A549 (cell line): ENCODE measurements at regions not wholly inside any gene's neighbourhood (a gene's known extent, or its start where the extent isn't known, plus 50 kb on each side); places are given as distances from the start of the nearest gene placed in this dataset.

Experiments used
- ATAC-seq, 2 experiments: fragments of 200-7000 bp in 1 of 2; fragments of >200 bp in 1 of 2; cut with Nextera tagmentation in 1 of 2; cut with Tn5 transposase in 1 of 2; 3 replicates each; pipeline versions ENCODE4 v1.8.0 to v1.9.1; 2018 to 2020; ENCODE audit warnings: mild to moderate bottlenecking in 1 of 2, moderate library complexity in 1 of 2
- CTCF ChIA-PET: fragments of 300-600 bp; sonication (Branson Sonifier 250); formaldehyde crosslinking; extraction: SDS; loops from one replicate; lab custom pipeline; 2021; ENCODE audit warnings: antibody characterized with exemption, inconsistent platforms; lab: Yijun Ruan, JAX
- POLR2A ChIA-PET: fragments of 350-600 bp; formaldehyde crosslinking; extraction: SDS; loops from one replicate; lab custom pipeline; 2021; ENCODE audit warnings: antibody characterized with exemption, inconsistent platforms; lab: Yijun Ruan, JAX
- DNase-seq, 2 experiments: peaks; one replicate each; pipeline versions ENCODE4 v3.0.0 to v3.0.0-alpha.2; 2011 to 2016; ENCODE audit warnings: low read depth in 1 of 2, low spot score in 1 of 2
- FAIRE-seq: peaks from 2 replicates; lab custom pipeline; 2011; peaks lifted over from hg19 to GRCh38; lab: Jason Lieb, UNC
- H3K27ac ChIP-seq, 2 experiments: fragments of >200 bp; sonication (Bioruptor Twin); formaldehyde crosslinking; 3 replicates each; pipeline ENCODE4 v1.5.1; 2016 to 2017
- H3K4me1 ChIP-seq: fragments of >200 bp; sonication (Bioruptor Twin); formaldehyde crosslinking; 3 replicates; pipeline ENCODE4 v1.6.1; 2016
- H3K4me2 ChIP-seq: fragments of >200 bp; sonication (Bioruptor Twin); formaldehyde crosslinking; 3 replicates; pipeline ENCODE4 v1.6.1; 2016
- H3K4me3 ChIP-seq: fragments of >200 bp; sonication (Bioruptor Twin); formaldehyde crosslinking; 3 replicates; pipeline ENCODE4 v1.5.1; 2016
- H3K9me3 ChIP-seq: fragments of >200 bp; sonication (Bioruptor Twin); formaldehyde crosslinking; 3 replicates; pipeline ENCODE4 v1.6.1; 2016
- BHLHE40 ChIP-seq: IDR thresholded peaks from 2 replicates; pipeline ENCODE4 v1.6.1; 2012; ENCODE audit warnings: low read depth, low read length, inconsistent platforms
- CEBPB ChIP-seq, 2 experiments: fragments of >200 bp in 1 of 2; sonication (Bioruptor Twin) in 1 of 2; formaldehyde crosslinking in 1 of 2; IDR thresholded peaks; 2 replicates each; pipeline ENCODE4 v1.6.1; 2012 to 2016
- CTCF ChIP-seq: fragments of >200 bp; sonication (Bioruptor Twin); formaldehyde crosslinking; IDR thresholded peaks from 3 replicates; pipeline ENCODE4 v1.5.1; 2016
- EHMT2 ChIP-seq: fragments of 200-600 bp; sonication (generic); IDR thresholded peaks from 2 replicates; pipeline ENCODE4 v1.6.1; 2016; ENCODE audit warnings: antibody characterized with exemption, low read depth, mild to moderate bottlenecking, moderate library complexity
- FOSB ChIP-seq: fragments of 250-450 bp; sonication (Bioruptor Pico); IDR thresholded peaks from 2 replicates; pipeline ENCODE4 v1.5.0; 2020; ENCODE audit warnings: mild to moderate bottlenecking, moderate library complexity
- FOSL2 ChIP-seq, 2 experiments: fragments of 450-650 bp in 1 of 2; fragments of >200 bp in 1 of 2; sonication (Bioruptor Twin) in 1 of 2; formaldehyde crosslinking; IDR thresholded peaks; 2 replicates each; pipeline versions ENCODE4 v1.5.0 to v1.6.1; 2016 to 2020; ENCODE audit warnings: mild to moderate bottlenecking in 1 of 2, moderate library complexity in 1 of 2
- FOXS1 ChIP-seq: fragments of 250-450 bp; sonication (Bioruptor Pico); IDR thresholded peaks from 2 replicates; pipeline ENCODE4 v1.5.0; 2020; ENCODE audit warnings: mild to moderate bottlenecking, moderate library complexity
- GATA3 ChIP-seq: IDR thresholded peaks from 2 replicates; pipeline ENCODE4 v1.6.1; 2012; ENCODE audit warnings: borderline replicate concordance
- HDAC2 ChIP-seq: fragments of 200-600 bp; sonication (generic); IDR thresholded peaks from 2 replicates; pipeline ENCODE4 v1.6.1; 2016
- HMGXB4 ChIP-seq: fragments of 250-450 bp; sonication (Bioruptor Pico); IDR thresholded peaks from 2 replicates; pipeline ENCODE4 v1.5.0; 2021; ENCODE audit warnings: mild to moderate bottlenecking, moderate library complexity, borderline replicate concordance
- KDM5A ChIP-seq: fragments of 200-600 bp; sonication (generic); IDR thresholded peaks from 2 replicates; pipeline ENCODE4 v1.6.1; 2016; ENCODE audit warnings: antibody characterized with exemption, mild to moderate bottlenecking
- MAFK ChIP-seq: fragments of 450-650 bp; IDR thresholded peaks from 2 replicates; pipeline ENCODE4 v1.6.1; 2014; ENCODE audit not compliant: partially characterized antibody
- MYC ChIP-seq: IDR thresholded peaks from 2 replicates; pipeline ENCODE4 v1.6.1; 2012; ENCODE audit warnings: mild to moderate bottlenecking, inconsistent platforms, low read length, improper control_type of control experiment, borderline replicate concordance
- RCOR1 ChIP-seq: fragments of 150-350 bp; IDR thresholded peaks from 2 replicates; pipeline ENCODE4 v1.6.1; 2014; ENCODE audit warnings: antibody characterized with exemption, low read length, low read depth
- REST ChIP-seq: fragments of 200-600 bp; sonication (generic); IDR thresholded peaks from 2 replicates; pipeline ENCODE4 v1.6.1; 2016; ENCODE audit warnings: antibody characterized with exemption, mild to moderate bottlenecking, moderate library complexity
- TFCP2L1 ChIP-seq: fragments of 250-450 bp; sonication (Bioruptor Pico); IDR thresholded peaks from 2 replicates; pipeline ENCODE4 v1.5.0; 2021; ENCODE audit warnings: mild to moderate bottlenecking
- USF2 ChIP-seq: fragments of 450-650 bp; IDR thresholded peaks from 2 replicates; pipeline ENCODE4 v1.6.1; 2014; ENCODE audit warnings: antibody characterized with exemption
- ZC3H11A ChIP-seq: fragments of 450-650 bp; IDR thresholded peaks from 2 replicates; pipeline ENCODE4 v1.6.1; 2014; ENCODE audit warnings: antibody characterized with exemption, mild to moderate bottlenecking
- WGBS: methylation state at CpG from one replicate; pipeline ENCODE4 v1.1.6; 2017; ENCODE audit errors: missing lambda C conversion rate; 5-methylcytosine and 5-hydroxymethylcytosine counted together
- TF ChIP-seq, protein P1 (sequence below): fragments of >200 bp; sonication (Bioruptor Twin); formaldehyde crosslinking; IDR thresholded peaks from 3 replicates; pipeline ENCODE4 v1.6.1; 2016

- TF ChIP-seq, protein P1, sequence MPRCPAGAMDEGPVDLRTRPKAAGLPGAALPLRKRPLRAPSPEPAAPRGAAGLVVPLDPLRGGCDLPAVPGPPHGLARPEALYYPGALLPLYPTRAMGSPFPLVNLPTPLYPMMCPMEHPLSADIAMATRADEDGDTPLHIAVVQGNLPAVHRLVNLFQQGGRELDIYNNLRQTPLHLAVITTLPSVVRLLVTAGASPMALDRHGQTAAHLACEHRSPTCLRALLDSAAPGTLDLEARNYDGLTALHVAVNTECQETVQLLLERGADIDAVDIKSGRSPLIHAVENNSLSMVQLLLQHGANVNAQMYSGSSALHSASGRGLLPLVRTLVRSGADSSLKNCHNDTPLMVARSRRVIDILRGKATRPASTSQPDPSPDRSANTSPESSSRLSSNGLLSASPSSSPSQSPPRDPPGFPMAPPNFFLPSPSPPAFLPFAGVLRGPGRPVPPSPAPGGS, result no peak
- TF ChIP-seq CTCF (no peak), FOSL2 (IDR thresholded peaks at IDR 0.05) (peak; percentile 51; the same call in 1 of the 2 replicates), FOSL2 (CRISPR knock-in tag; IDR thresholded peaks at IDR 0.05) (peak; percentile 62), FOXS1 (CRISPR knock-in tag) (no peak), TFCP2L1 (no peak), EHMT2 (no peak)
These were observed 686.7 kb downstream of the COL12A1 start (continued) for GRCh38 chr6:74519163-74519562.

DNA sequence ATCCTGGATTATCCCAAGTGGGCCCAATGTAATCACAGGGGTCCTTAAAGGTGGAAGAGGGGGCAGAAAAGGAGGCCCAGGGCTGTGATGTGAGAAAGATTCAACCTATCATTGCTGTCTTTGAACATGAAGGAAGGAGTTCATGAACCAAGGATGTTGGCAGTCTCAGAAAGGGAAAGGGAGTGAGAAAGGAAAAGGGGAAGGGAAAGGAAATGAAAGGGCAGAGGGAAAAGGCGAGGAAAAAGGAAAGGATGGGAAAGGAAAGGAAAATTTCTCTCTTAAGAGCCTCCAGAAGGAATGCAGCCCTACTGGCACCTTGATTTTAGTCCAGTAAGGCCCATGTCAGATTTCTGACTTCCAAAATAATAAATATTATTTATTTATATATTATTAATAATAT, 687.8 kb downstream of the COL12A1 start:
- 86% methylated on average over 1 of the region's 1 CpG for WGBS
- ChIA-PET CTCF (no interaction called here), POLR2A (no interaction called here)
- DNase-seq (no peak), ATAC-seq (no peak), FAIRE-seq (no peak)
- no peaks in the 10 kb centered on the region; the same call in 2 of the 3 replicates for H3K9me3 ChIP-seq
- H3K4me1 ChIP-seq, result peaks cover 13% of the 10 kb centered on the region
- H3K27ac ChIP-seq, result peak overlapping the region in 1 of 2 experiments; percentile 50; a peak in 1 of 6 replicates
- H3K4me2 ChIP-seq, result no peak overlapping the region
- H3K4me3 ChIP-seq, result no peak overlapping the region
- no peak for TF ChIP-seq CEBPB (IDR thresholded peaks at IDR 0.05)
- TF ChIP-seq MYC, result no peak
- TF ChIP-seq FOXS1 (CRISPR knock-in tag), result no peak
- no peak for TF ChIP-seq FOSB (CRISPR knock-in tag)
- TF ChIP-seq KDM5A, result no peak
- TF ChIP-seq HDAC2, result no peak
- no peak for TF ChIP-seq RCOR1
- TF ChIP-seq MAFK, result no peak
- TF ChIP-seq ZC3H11A, result no peak

DNA sequence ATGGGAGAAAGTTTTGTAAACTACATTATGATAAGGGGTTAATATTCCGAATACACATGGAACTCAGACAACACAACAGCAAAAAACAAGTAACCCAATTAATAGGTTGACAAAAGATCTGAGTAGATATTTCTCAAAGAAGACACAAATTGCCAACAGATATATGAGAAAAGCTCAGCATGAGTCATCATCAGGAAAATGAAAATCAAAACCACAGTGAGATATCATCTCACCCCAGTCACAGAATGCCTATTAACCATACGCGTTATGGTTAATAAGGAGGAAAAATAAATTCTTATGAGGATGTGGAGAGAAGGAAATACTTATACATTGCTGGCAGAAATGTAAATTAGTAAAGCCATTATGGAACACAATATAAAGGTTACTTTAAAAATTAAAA, 695.0 kb downstream of the COL12A1 start:
- H3K4me3 ChIP-seq, result no peak overlapping the region
- no peak for FAIRE-seq
- TF ChIP-seq HDAC2, result no peak
- TF ChIP-seq RCOR1, result no peak
- no peak for TF ChIP-seq FOSL2 (IDR thresholded peaks at IDR 0.05)
- TF ChIP-seq FOSL2 (CRISPR knock-in tag; IDR thresholded peaks at IDR 0.05), result peak; percentile 45; the same call in 1 of the 2 replicates
- H3K4me1 ChIP-seq, result no peaks in the 10 kb centered on the region
- peaks cover 6% of the 10 kb centered on the region; the same call in 2 of the 3 replicates for H3K9me3 ChIP-seq
- ChIA-PET CTCF (no interaction called here), POLR2A (no interaction called here)
- H3K27ac ChIP-seq, result no peak overlapping the region
- no peak for ATAC-seq
- DNase-seq, result no peak
- WGBS, result 85% methylated on average over 3 of the region's 3 CpGs
- no peak overlapping the region for H3K4me2 ChIP-seq

- Histone ChIP-seq H3K9me3 (peaks cover 20% of the 10 kb centered on the region; the same call in 2 of the 3 replicates), H3K27ac (no peak overlapping the region), H3K4me2 (no peak overlapping the region), H3K4me1 (no peaks in the 10 kb centered on the region), H3K4me3 (no peak overlapping the region)
- ChIA-PET POLR2A (no interaction called here), CTCF (no interaction called here)
- TF ChIP-seq HMGXB4 (CRISPR knock-in tag) (no peak), CTCF (no peak), BHLHE40 (no peak), USF2 (no peak), FOXS1 (CRISPR knock-in tag) (no peak), REST (no peak), GATA3 (no peak)
- WGBS, result 80% methylated on average over 1 of the region's 1 CpG
- no peak for DNase-seq
- ATAC-seq, result no peak
- FAIRE-seq, result no peak
These were observed 698.2 kb downstream of the COL12A1 start for GRCh38 chr6:74507649-74508048.
